GM23338 (cell line): ENCODE measurements at regions not wholly inside any gene's neighbourhood (a gene's known extent, or its start where the extent isn't known, plus 50 kb on each side); places are given as distances from the start of the nearest gene placed in this dataset.

Experiments used
- ATAC-seq: fragments of 200-7000 bp; cut with Tn5 transposase; 3 replicates; pipeline ENCODE4 v1.9.1; 2020
- DNase-seq: peaks from one replicate; pipeline ENCODE4 v3.0.0-alpha.2; 2015; ENCODE audit warnings: low spot score
- H2AFZ ChIP-seq: fragments of 200-600 bp; sonication (generic); 2 replicates; pipeline ENCODE4 v1.8.0; 2016; ENCODE audit warnings: antibody characterized with exemption, mild to moderate bottlenecking, moderate library complexity
- H3F3A ChIP-seq: fragments of 200-600 bp; sonication (generic); replicated peaks from 2 replicates; pipeline ENCODE4 v1.8.0; 2017; ENCODE audit warnings: antibody characterized with exemption, mixed run types, low read depth
- H3K27ac ChIP-seq: fragments of 200-600 bp; sonication (generic); 2 replicates; pipeline ENCODE4 v1.6.1; 2016; ENCODE audit warnings: low read depth
- H3K27me3 ChIP-seq: fragments of 200-600 bp; sonication (generic); 2 replicates; pipeline ENCODE4 v1.8.0; 2016; ENCODE audit warnings: mild to moderate bottlenecking, mixed run types, moderate library complexity; ENCODE audit not compliant: insufficient read depth
- H3K36me3 ChIP-seq: fragments of 200-600 bp; sonication (generic); 2 replicates; pipeline ENCODE4 v1.8.0; 2016; ENCODE audit warnings: mild to moderate bottlenecking; ENCODE audit not compliant: insufficient read depth
- H3K4me1 ChIP-seq: fragments of 200-600 bp; sonication (generic); 2 replicates; pipeline ENCODE4 v1.8.0; 2016; ENCODE audit warnings: mild to moderate bottlenecking, moderate library complexity; ENCODE audit not compliant: insufficient read depth
- H3K4me2 ChIP-seq: fragments of 200-600 bp; sonication (generic); 2 replicates; pipeline ENCODE4 v1.7.1; 2017; ENCODE audit warnings: mixed run types
- H3K4me3 ChIP-seq: fragments of 200-600 bp; sonication (generic); 2 replicates; pipeline ENCODE4 v1.6.1; 2016; ENCODE audit warnings: mixed run types
- H3K79me2 ChIP-seq: fragments of 200-600 bp; sonication (generic); replicated peaks from 2 replicates; pipeline ENCODE4 v1.8.0; 2017; ENCODE audit warnings: mild to moderate bottlenecking; ENCODE audit not compliant: insufficient read depth
- H3K9me2 ChIP-seq: fragments of 200-600 bp; sonication (generic); 2 replicates; pipeline ENCODE4 v1.8.0; 2017; ENCODE audit not compliant: insufficient read depth
- H4K20me1 ChIP-seq: fragments of 200-600 bp; sonication (generic); replicated peaks from 2 replicates; pipeline ENCODE4 v1.8.0; 2017; ENCODE audit warnings: mild to moderate bottlenecking; ENCODE audit not compliant: insufficient read depth
- H3K27ac Mint-ChIP-seq: 2 replicates; pipeline ENCODE4 v1.8.0; 2020; ENCODE audit warnings: inconsistent platforms, mild to moderate bottlenecking, moderate library complexity, mixed read lengths
- H3K27me3 Mint-ChIP-seq: 3 replicates; pipeline ENCODE4 v1.8.0; 2022; ENCODE audit warnings: low read depth, mild to moderate bottlenecking, moderate library complexity, mixed read lengths, inconsistent platforms; ENCODE audit not compliant: insufficient read depth, poor library complexity
- H3K36me3 Mint-ChIP-seq: 3 replicates; pipeline ENCODE4 v1.8.0; 2021; ENCODE audit warnings: low read depth, mild to moderate bottlenecking, inconsistent platforms, moderate library complexity, mixed read lengths
- H3K4me1 Mint-ChIP-seq: 3 replicates; pipeline ENCODE4 v1.8.0; 2020; ENCODE audit warnings: mild to moderate bottlenecking, inconsistent platforms, mixed read lengths
- H3K4me3 Mint-ChIP-seq: 3 replicates; pipeline ENCODE4 v1.8.0; 2021; ENCODE audit warnings: moderate library complexity, mild to moderate bottlenecking, inconsistent platforms, mixed read lengths
- H3K9me3 Mint-ChIP-seq: 3 replicates; pipeline ENCODE4 v1.8.0; 2020; ENCODE audit warnings: moderate library complexity, mild to moderate bottlenecking, inconsistent platforms, mixed read lengths
- CREB1 ChIP-seq: fragments of 250-450 bp; sonication (Bioruptor Pico); IDR thresholded peaks from 2 replicates; pipeline ENCODE4 v1.5.0; 2020; ENCODE audit warnings: low read depth, mild to moderate bottlenecking, moderate library complexity
- CTCF ChIP-seq, 2 experiments: fragments of 200-600 bp in 1 of 2; sonication (generic) in 1 of 2; conservative IDR thresholded peaks; 2 replicates each; pipeline versions ENCODE4 v1.5.1 to v1.6.1; 2016 to 2017; ENCODE audit warnings: antibody characterized with exemption in 2 of 2, low read depth in 2 of 2, mild to moderate bottlenecking in 2 of 2, moderate library complexity in 1 of 2
- ETS1 ChIP-seq: IDR thresholded peaks from 2 replicates; pipeline ENCODE4 v1.6.1; 2016; ENCODE audit warnings: antibody characterized with exemption
- EZH2 ChIP-seq: fragments of 200-600 bp; sonication (generic); IDR thresholded peaks from one replicate; pipeline ENCODE4 v1.8.0; 2017; ENCODE audit warnings: antibody characterized with exemption, mild to moderate bottlenecking, low read depth; ENCODE audit not compliant: unreplicated experiment
- EZH2phosphoT487 ChIP-seq: fragments of 200-600 bp; sonication (generic); IDR thresholded peaks from one replicate; pipeline ENCODE4 v1.8.1; 2018; ENCODE audit warnings: antibody characterized with exemption; ENCODE audit not compliant: unreplicated experiment
- JUNB ChIP-seq: IDR thresholded peaks from one replicate; pipeline ENCODE4 v1.6.1; 2016; ENCODE audit warnings: antibody characterized with exemption; ENCODE audit not compliant: unreplicated experiment
- NANOG ChIP-seq: IDR thresholded peaks from 2 replicates; pipeline ENCODE4 v1.6.1; 2016; ENCODE audit warnings: antibody characterized with exemption, borderline replicate concordance
- REST ChIP-seq: IDR thresholded peaks from one replicate; pipeline ENCODE4 v1.6.1; 2018; ENCODE audit warnings: antibody characterized with exemption; ENCODE audit not compliant: unreplicated experiment
- STAT1 ChIP-seq: IDR thresholded peaks from one replicate; pipeline ENCODE4 v1.6.1; 2016; ENCODE audit warnings: antibody characterized with exemption; ENCODE audit not compliant: unreplicated experiment
- ZNF331 ChIP-seq: fragments of 250-450 bp; sonication (Bioruptor Pico); IDR thresholded peaks from 2 replicates; pipeline ENCODE4 v1.5.0; 2020; ENCODE audit warnings: low read depth, mild to moderate bottlenecking, moderate library complexity

- Mint-ChIP-seq H3K36me3 (no peaks in the 10 kb centered on the region), H3K4me3 (no peak overlapping the region), H3K9me3 (0 out of 3 replicates have a peak, but pooled peaks cover 3% of the 10 kb centered on the region), H3K27ac (no peak overlapping the region), H3K4me1 (no peaks in the 10 kb centered on the region), H3K27me3 (peaks cover 2% of the 10 kb centered on the region)
- no peaks in the 10 kb centered on the region for H4K20me1 ChIP-seq
- no peaks in the 10 kb centered on the region for H3F3A ChIP-seq
- DNase-seq: no peak
- no peaks in the 10 kb centered on the region for H3K4me1 ChIP-seq
- TF ChIP-seq CTCF (conservative IDR thresholded peaks at IDR 0.05; ENCODE audit: low read depth in 2 of 2) (no peak), EZH2 (no peak), JUNB (no peak)
- H3K36me3 ChIP-seq: no peaks in the 10 kb centered on the region
- ATAC-seq: no peak
- H3K4me3 ChIP-seq: no peak overlapping the region
- no peaks in the 10 kb centered on the region for H3K79me2 ChIP-seq
- H3K4me2 ChIP-seq: no peak overlapping the region
- H3K9me2 ChIP-seq: no peaks in the 10 kb centered on the region
- H3K27me3 ChIP-seq: no peaks in the 10 kb centered on the region
- H2AFZ ChIP-seq: no peak overlapping the region
- no peak overlapping the region for H3K27ac ChIP-seq
These were observed 66.6 kb downstream of the ATXN3L start for GRCh38 chrX:13253223-13253622.

GRCh38 chrX:13252726-13253125 lies 67.1 kb downstream of the ATXN3L start:
- Histone ChIP-seq H3K4me1 (no peaks in the 10 kb centered on the region), H3K4me3 (no peak overlapping the region), H3F3A (no peaks in the 10 kb centered on the region), H3K79me2 (no peaks in the 10 kb centered on the region), H2AFZ (no peak overlapping the region), H3K36me3 (no peaks in the 10 kb centered on the region), H3K27ac (no peak overlapping the region), H3K4me2 (no peak overlapping the region), H3K9me2 (no peaks in the 10 kb centered on the region), H4K20me1 (no peaks in the 10 kb centered on the region), H3K27me3 (no peaks in the 10 kb centered on the region)
- no peak for DNase-seq
- 0 out of 3 replicates have a peak, but pooled peaks cover 3% of the 10 kb centered on the region for H3K9me3 Mint-ChIP-seq
- H3K4me1 Mint-ChIP-seq: no peaks in the 10 kb centered on the region
- no peak for ATAC-seq
- no peak overlapping the region for H3K4me3 Mint-ChIP-seq
- peaks cover 2% of the 10 kb centered on the region for H3K27me3 Mint-ChIP-seq
- TF ChIP-seq NANOG (no peak), EZH2 (no peak), REST (no peak), STAT1 (no peak), ETS1 (no peak), ZNF331 (no peak), CREB1 (CRISPR knock-in tag) (no peak), EZH2phosphoT487 (no peak), CTCF (conservative IDR thresholded peaks at IDR 0.05; ENCODE audit: low read depth in 2 of 2) (no peak), JUNB (no peak)
- no peak overlapping the region for H3K27ac Mint-ChIP-seq
- no peaks in the 10 kb centered on the region for H3K36me3 Mint-ChIP-seq
